ENCODE measurements at regions not wholly inside any gene's neighbourhood (a gene's known extent, or its start where the extent isn't known, plus 50 kb on each side); places are given as distances from the start of the nearest gene placed in this dataset.

GRCh38 chr10:78770167-78771090, 298.3 kb upstream of the ZMIZ1 start:
- DNase-seq (ENCODE audit: low spot score) = no peak

GRCh38 chr10:78771260-78771659, 297.5 kb upstream of the ZMIZ1 start:
- no peak for DNase-seq (ENCODE audit: low spot score)

- DNase-seq (ENCODE audit: low spot score) = no peak
Observed at GRCh38 chr10:78771808-78772455, 296.8 kb upstream of the ZMIZ1 start.

- DNase-seq (ENCODE audit: low spot score) = no peak
Observed at GRCh38 chr10:78772486-78772885, 296.3 kb upstream of the ZMIZ1 start.

GRCh38 chr10:78772986-78773530, 295.7 kb upstream of the ZMIZ1 start:
- DNase-seq (ENCODE audit: low spot score) = no peak

- DNase-seq (ENCODE audit: low spot score) = no peak
Observed at GRCh38 chr10:78774614-78774998, 294.2 kb upstream of the ZMIZ1 start.

GRCh38 chr10:78774999-78775711, 293.6 kb upstream of the ZMIZ1 start:
- DNase-seq (ENCODE audit: low spot score) = no peak

GRCh38 chr10:78775891-78776290, 292.9 kb upstream of the ZMIZ1 start:
- no peak for DNase-seq (ENCODE audit: low spot score)

- no peak for DNase-seq (ENCODE audit: low spot score)
Observed at GRCh38 chr10:78776756-78777155, 292.0 kb upstream of the ZMIZ1 start.

- DNase-seq (ENCODE audit: low spot score) = no peak
Observed at GRCh38 chr10:78777466-78777865, 291.3 kb upstream of the ZMIZ1 start.

GRCh38 chr10:78777867-78778266, 290.9 kb upstream of the ZMIZ1 start:
- no peak for DNase-seq (ENCODE audit: low spot score)

GRCh38 chr10:78778444-78779338, 290.1 kb upstream of the ZMIZ1 start:
- DNase-seq (ENCODE audit: low spot score) = peak; percentile 56

- DNase-seq (ENCODE audit: low spot score) = peak; percentile 67
Observed at GRCh38 chr10:78779339-78779955, 289.3 kb upstream of the ZMIZ1 start.

- DNase-seq (ENCODE audit: low spot score) = no peak
Observed at GRCh38 chr10:78780551-78780961, 288.2 kb upstream of the ZMIZ1 start.

GRCh38 chr10:78781251-78781913, 287.4 kb upstream of the ZMIZ1 start:
- DNase-seq (ENCODE audit: low spot score) = no peak

- DNase-seq (ENCODE audit: low spot score) = no peak
Observed at GRCh38 chr10:78781991-78782390, 286.8 kb upstream of the ZMIZ1 start.

GRCh38 chr10:78782441-78782840, 286.3 kb upstream of the ZMIZ1 start:
- DNase-seq (ENCODE audit: low spot score) = no peak

- DNase-seq (ENCODE audit: low spot score) = no peak
Observed at GRCh38 chr10:78783753-78784152, 285.0 kb upstream of the ZMIZ1 start.

- no peak for DNase-seq (ENCODE audit: low spot score)
Observed at GRCh38 chr10:78784546-78784945, 284.2 kb upstream of the ZMIZ1 start.

GRCh38 chr10:78785066-78785465, 283.7 kb upstream of the ZMIZ1 start:
- DNase-seq (ENCODE audit: low spot score) = no peak

All from A172 (cell line).